ENCODE measurements at regions not wholly inside any gene's neighbourhood (a gene's known extent, or its start where the extent isn't known, plus 50 kb on each side); places are given as distances from the start of the nearest gene placed in this dataset.

- no peak for DNase-seq (ENCODE audit: low read depth)
- in situ Hi-C loops (cut with HindIII; ENCODE audit: low pct_unique_long_range_greater_than_20kb, low sequenced_read_pairs), result no loop called here
Measured at GRCh38 chr1:187197685-187198084, 368.9 kb downstream of the PLA2G4A start.

DNA sequence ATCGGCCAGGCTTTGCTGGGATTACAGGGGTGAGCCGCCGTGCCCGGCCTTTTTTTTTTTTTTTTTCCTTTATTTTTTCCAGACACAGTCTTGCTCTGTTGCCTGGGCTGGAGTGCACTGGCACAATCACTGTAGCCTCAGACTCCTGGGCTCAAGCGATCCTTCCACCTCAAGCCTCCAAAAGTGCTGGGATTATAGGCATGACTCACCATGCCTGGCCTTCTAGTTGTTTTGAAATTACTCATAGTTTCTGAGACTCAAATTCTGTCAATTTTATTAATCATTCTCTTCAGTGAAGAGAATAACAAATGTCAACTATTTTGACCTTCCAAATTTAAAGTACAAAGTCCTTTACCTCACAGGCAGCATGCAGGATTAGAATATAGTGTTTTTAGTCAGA is 374.5 kb downstream of the PLA2G4A start:
- DNase-seq (ENCODE audit: low read depth), result peak; percentile 14
- in situ Hi-C loops (cut with HindIII; ENCODE audit: low pct_unique_long_range_greater_than_20kb, low sequenced_read_pairs), result no loop called here

DNA sequence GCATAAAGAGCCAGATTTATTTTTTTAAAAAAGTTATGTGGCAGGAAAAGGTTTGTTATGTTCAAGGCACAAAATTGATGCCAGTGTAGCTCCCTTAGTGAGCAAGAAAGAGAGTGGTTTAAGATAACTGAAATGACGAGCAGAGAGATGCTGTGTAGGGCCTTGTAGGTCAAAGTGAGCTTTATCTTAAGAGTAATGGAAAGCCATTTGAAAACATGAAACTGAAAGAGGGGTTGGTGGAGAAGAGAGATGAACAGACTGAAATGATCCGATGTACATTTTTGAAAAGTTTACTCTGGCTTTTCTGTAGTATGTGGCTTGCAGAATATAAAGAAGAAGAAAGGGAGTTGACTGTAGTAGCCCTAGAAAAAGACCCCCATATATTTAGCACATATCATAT is 383.6 kb downstream of the PLA2G4A start:
- in situ Hi-C loops (cut with HindIII; ENCODE audit: low pct_unique_long_range_greater_than_20kb, low sequenced_read_pairs), result no loop called here
- no peak for DNase-seq (ENCODE audit: low read depth)

GRCh38 chr1:187226396-187226795 is 397.6 kb downstream of the PLA2G4A start:
- in situ Hi-C loops (cut with HindIII; ENCODE audit: low pct_unique_long_range_greater_than_20kb, low sequenced_read_pairs), result no loop called here
- DNase-seq (ENCODE audit: low read depth), result no peak

GRCh38 chr1:187228790-187229189 is 400.0 kb downstream of the PLA2G4A start:
- in situ Hi-C loops (cut with HindIII; ENCODE audit: low pct_unique_long_range_greater_than_20kb, low sequenced_read_pairs), result no loop called here
- DNase-seq (ENCODE audit: low read depth), result no peak

DNA sequence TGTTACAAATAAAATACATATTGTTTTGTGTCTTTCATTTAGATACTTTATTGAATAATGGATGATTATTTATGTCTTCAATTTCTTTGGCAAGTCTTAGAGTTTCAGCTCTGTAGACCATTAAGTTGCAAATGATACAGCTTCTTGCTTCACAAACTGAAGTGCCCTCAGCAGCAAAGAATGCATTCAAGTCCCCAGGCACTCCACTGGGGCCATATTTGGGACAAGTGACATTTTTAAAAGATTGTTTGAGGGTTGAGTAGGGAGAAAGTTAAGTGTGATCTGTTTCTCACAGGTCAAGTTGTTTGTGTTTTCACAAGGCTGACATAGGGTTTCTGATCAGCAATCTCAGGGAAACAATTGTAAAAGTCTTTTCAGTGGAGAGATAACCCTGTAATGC is 400.7 kb downstream of the PLA2G4A start:
- no peak for DNase-seq (ENCODE audit: low read depth)
- in situ Hi-C loops (cut with HindIII; ENCODE audit: low pct_unique_long_range_greater_than_20kb, low sequenced_read_pairs), result no loop called here

DNA sequence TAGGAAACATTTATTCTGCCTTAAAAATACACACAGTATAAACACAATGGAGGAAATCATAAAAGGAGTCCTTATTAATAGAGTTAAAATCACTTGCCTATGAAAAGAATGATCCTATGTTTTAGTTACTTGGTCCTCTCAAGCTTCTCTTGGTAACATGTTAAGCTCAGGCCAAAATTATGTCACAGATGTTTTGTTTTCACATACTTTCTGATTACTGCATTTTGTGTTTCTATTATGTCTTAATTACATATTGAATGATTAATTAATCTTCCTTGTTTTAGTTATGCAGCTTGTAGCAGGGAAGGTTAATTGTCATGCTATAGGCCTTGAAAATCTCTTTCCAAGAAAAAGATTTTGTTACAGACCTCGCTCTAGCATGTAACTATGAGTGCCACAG is 406.0 kb downstream of the PLA2G4A start:
- in situ Hi-C loops (cut with HindIII; ENCODE audit: low pct_unique_long_range_greater_than_20kb, low sequenced_read_pairs), result no loop called here
- no peak for DNase-seq (ENCODE audit: low read depth)

GRCh38 chr1:187236199-187236598 is 407.4 kb downstream of the PLA2G4A start:
- in situ Hi-C loops (cut with HindIII; ENCODE audit: low pct_unique_long_range_greater_than_20kb, low sequenced_read_pairs), result no loop called here
- DNase-seq (ENCODE audit: low read depth), result no peak

DNA sequence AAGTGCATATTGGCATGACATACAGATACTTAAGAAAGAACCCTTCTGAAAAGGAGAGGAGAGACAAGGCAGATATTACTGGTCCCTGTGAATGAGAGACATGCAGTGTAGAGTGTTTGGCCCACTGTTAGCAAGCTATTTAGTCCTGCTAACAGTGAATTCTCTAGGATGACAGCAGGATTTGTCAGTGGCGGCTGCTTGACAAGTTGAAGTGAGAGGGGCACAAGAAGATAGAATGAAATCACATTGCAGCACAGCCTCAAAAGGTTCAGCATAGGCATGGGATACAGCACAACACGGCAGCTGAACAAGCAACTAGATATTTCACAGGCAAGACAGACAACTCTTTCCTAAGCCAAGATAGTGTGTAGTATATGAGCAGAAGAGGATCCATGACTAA is 407.9 kb downstream of the PLA2G4A start:
- in situ Hi-C loops (cut with HindIII; ENCODE audit: low pct_unique_long_range_greater_than_20kb, low sequenced_read_pairs), result no loop called here
- DNase-seq (ENCODE audit: low read depth), result no peak

GRCh38 chr1:187237542-187237941 is 408.8 kb downstream of the PLA2G4A start:
- no peak for DNase-seq (ENCODE audit: low read depth)
- in situ Hi-C loops (cut with HindIII; ENCODE audit: low pct_unique_long_range_greater_than_20kb, low sequenced_read_pairs), result no loop called here

- in situ Hi-C loops (cut with HindIII; ENCODE audit: low pct_unique_long_range_greater_than_20kb, low sequenced_read_pairs), result no loop called here
- DNase-seq (ENCODE audit: low read depth), result no peak
Measured at GRCh38 chr1:187241971-187242370, 413.2 kb downstream of the PLA2G4A start.

- in situ Hi-C loops (cut with HindIII; ENCODE audit: low pct_unique_long_range_greater_than_20kb, low sequenced_read_pairs), result no loop called here
- DNase-seq (ENCODE audit: low read depth), result no peak
Measured at GRCh38 chr1:187244623-187245022, 415.9 kb downstream of the PLA2G4A start.

DNA sequence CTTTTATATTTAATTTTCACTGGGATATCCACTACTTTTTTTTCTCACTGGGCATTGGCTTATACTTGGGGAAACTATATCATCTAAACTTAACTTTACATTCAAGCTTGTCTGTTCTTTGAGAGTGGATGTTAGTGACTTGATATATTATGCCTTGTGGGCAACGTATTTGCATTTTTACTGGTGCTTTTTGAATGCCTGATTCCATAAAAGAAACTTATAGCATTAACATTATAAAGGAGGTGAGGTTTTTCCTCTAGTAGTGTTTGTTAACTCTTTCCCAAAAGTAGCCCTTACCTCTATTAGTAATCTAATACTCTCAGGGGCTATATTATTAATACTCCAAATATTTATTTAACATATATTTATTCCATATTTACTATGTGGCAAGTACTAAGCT is 416.5 kb downstream of the PLA2G4A start:
- no peak for DNase-seq (ENCODE audit: low read depth)
- in situ Hi-C loops (cut with HindIII; ENCODE audit: low pct_unique_long_range_greater_than_20kb, low sequenced_read_pairs), result no loop called here

DNA sequence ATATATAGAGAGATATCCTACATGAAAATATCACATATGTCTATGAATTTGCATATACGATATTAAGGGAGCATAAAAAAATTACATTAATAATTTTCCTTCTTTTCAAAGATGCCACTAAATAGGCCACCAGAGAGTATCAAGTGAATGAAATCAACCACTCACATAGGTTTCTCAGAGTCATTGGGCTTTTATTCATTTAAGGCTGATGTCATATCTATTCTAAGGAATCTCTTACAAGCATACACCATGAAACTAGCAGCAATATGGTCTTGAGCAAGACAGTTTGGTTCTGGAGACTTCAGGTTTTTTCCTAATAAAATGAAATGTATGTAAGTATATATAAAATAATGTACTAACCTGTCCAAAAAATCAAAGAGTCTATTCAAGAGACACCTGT is 420.4 kb downstream of the PLA2G4A start:
- no peak for DNase-seq (ENCODE audit: low read depth)
- in situ Hi-C loops (cut with HindIII; ENCODE audit: low pct_unique_long_range_greater_than_20kb, low sequenced_read_pairs), result no loop called here

GRCh38 chr1:187252923-187253322 is 424.2 kb downstream of the PLA2G4A start:
- in situ Hi-C loops (cut with HindIII; ENCODE audit: low pct_unique_long_range_greater_than_20kb, low sequenced_read_pairs), result no loop called here
- no peak for DNase-seq (ENCODE audit: low read depth)

DNA sequence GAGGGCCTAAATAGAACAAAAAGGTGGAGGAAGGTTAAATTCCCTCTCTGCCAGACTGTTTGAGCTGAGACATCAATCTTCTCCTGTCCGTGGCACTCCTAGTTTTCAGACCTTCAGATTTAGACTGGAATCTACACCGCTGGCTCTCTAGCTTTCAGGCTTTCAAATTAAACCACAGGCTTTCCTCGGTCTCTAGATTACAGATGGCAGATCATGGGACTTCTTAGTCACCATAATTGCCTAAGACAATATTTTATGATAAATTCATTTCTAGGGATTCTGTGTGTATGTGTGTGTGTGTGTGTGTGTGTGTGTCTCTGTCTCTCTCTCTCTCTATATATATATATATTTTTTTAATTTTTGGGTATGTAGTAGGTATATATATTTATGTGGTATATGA is 428.7 kb downstream of the PLA2G4A start:
- in situ Hi-C loops (cut with HindIII; ENCODE audit: low pct_unique_long_range_greater_than_20kb, low sequenced_read_pairs), result no loop called here

GRCh38 chr1:187261637-187262036 is 432.9 kb downstream of the PLA2G4A start:
- in situ Hi-C loops (cut with HindIII; ENCODE audit: low pct_unique_long_range_greater_than_20kb, low sequenced_read_pairs), result no loop called here
- no peak for DNase-seq (ENCODE audit: low read depth)

More for the DNA sequence above, 428.7 kb downstream of the PLA2G4A start:
- DNase-seq (ENCODE audit: low read depth), result no peak

DNA sequence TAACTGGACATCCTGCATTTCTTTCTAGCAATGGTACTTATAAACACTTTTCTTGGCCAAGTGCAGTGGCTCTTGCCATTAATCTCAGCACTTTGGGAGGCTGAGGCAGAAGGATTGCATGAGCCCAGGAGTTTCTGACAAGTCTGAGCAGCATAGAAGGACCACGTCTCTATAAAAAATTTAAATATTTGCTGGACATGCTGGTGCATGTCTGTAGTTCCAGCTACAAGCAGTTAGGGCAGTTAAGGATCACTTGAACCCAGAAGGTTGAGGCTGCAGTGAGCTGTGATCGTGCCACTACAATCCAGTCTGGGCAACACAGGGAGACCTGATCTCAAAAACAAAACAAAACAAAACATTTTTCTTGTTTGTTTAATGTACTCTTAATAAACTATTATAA is 434.0 kb downstream of the PLA2G4A start:
- in situ Hi-C loops (cut with HindIII; ENCODE audit: low pct_unique_long_range_greater_than_20kb, low sequenced_read_pairs), result no loop called here
- no peak for DNase-seq (ENCODE audit: low read depth)

GRCh38 chr1:187264995-187265602 is 436.4 kb downstream of the PLA2G4A start:
- peak; percentile 38 for DNase-seq (ENCODE audit: low read depth)
- in situ Hi-C loops (cut with HindIII; ENCODE audit: low pct_unique_long_range_greater_than_20kb, low sequenced_read_pairs), result no loop called here

DNA sequence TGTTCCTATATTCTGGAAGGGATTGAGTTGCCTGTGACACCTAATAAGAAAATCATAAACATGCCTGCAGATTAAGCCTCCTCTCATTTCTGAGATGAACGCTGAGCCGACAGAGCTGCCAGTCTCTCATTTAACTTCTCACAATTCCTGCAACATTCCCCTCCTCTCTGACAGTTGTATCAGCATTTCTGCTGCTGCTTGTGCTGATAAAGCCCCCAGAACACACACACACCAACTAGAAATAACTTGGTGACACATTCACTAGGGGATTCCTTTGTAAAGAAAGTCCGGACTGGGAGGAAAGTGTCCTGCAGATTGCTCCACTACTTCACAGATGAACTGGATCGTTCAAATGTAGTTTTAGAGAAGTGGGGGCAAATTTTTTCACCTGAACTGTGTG is 437.3 kb downstream of the PLA2G4A start:
- in situ Hi-C loops (cut with HindIII; ENCODE audit: low pct_unique_long_range_greater_than_20kb, low sequenced_read_pairs), result no loop called here
- DNase-seq (ENCODE audit: low read depth), result no peak

DNA sequence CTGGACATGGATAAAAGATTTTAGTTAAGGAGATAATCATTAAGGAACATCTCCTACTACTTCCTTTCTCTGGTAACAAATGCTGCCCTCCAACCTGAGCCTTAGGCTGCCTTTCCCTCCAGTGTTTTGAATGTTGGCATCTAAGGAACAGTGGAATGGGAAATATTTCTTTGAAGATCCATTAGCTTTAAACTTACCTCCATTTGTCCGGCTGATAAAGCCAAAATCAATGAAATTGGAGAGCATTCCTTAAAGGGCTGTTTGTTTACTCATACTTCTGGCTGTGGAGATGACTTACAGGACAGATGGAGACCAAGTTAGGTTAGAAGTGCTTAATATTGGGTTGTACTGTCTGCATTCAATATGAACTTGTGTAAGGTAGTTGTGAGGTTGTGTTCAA is 439.1 kb downstream of the PLA2G4A start:
- in situ Hi-C loops (cut with HindIII; ENCODE audit: low pct_unique_long_range_greater_than_20kb, low sequenced_read_pairs), result no loop called here
- no peak for DNase-seq (ENCODE audit: low read depth)
